ENCODE measurements at regions not wholly inside any gene's neighbourhood (a gene's known extent, or its start where the extent isn't known, plus 50 kb on each side); places are given as distances from the start of the nearest gene placed in this dataset.
"Not testable (repeated sequence)": the region's sequence is repeated elsewhere in the genome, so short reads cannot be mapped to it uniquely, and the experiment has no call there.

DNA sequence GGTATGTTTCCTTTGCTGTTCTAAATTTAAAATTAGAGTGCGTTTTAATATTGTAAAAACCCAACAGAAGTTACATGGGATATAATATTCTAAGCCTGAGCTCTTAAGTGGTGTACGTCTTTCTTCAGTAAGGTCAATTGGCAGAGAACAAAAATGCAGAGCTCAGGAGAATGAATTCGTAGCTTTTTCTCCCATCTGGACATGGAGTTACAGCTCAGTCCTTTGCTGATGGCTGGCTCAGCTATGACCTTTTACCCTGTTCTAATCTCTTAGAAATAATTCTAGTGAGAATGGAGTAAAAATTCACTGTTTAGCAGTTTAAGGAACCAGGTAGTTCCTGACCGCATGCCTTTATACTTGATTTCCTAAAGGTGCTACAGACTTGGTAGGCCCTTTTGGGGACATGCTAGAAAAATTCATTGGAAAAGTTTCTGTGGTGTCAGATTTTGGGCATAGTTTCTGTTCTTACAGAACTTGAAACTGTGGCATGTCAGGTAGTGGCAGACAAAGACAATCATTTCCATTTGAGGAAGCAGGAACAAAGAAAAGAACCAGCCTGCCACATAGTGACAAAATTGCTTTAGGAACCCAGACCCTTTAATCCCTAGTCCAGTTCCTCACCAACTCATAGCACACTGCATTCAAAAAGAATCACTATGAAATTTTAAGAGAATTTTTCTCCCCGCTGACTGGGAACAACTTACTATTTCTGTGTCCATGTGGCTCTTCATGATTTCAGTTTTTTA is 566.8 kb upstream of the ZNF804A start:
- no peak for DNase-seq

DNA sequence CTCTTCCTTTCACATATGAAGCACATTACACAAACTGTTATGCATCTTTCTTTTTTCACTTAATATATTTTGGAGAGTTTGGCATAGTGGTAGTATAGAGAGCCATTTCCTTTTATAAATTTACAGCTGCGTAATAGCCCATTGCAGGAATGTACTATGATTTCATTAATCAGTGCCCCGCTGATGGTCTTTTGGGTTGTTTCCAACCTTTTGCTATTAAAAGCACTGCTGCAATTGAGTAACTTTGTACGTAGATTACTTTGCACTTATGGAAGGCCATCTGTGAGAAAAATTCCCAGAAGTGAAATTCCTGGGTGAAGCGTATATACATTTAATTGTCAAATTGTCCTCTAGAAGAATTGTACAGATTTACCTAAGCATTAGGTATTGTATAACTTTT is 565.3 kb upstream of the ZNF804A start:
- DNase-seq: no peak

DNA sequence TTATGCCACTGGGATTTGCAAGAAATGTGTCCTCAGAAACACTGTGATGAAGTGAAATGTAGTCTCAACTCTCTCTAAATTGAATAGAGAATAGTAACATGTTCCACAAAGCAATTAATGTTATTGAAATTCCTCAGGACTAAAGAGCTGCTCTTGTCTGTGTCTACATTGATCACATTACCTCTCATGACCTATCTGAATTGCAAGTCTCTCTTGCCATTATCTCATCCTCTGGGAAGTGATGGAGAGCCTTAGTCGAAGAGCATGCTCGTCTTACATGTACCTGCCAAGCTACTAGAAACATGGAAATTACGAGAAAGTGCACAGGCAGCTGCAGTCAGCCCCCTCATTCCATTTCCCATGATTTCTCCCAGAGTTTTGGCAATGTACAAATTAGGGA is 561.1 kb upstream of the ZNF804A start:
- DNase-seq: no peak

DNA sequence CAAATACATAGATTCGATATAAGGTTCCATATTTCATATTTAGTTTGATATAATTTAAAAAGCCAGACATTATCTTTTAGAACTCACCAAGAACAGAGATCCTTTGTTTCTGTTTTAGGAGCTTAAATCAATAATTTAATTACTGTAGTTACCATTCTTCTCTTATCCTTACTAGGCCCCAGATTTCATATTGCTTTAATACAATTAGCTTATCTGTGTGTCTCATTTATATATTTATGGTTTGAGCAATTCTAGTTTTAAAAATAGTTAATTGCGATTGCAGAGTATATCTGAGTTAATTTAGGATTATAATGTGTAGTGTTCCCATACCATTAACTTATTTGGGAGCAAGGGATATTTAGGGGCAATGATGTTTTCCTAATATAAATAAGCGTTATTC is 558.8 kb upstream of the ZNF804A start:
- no peak for DNase-seq

DNA sequence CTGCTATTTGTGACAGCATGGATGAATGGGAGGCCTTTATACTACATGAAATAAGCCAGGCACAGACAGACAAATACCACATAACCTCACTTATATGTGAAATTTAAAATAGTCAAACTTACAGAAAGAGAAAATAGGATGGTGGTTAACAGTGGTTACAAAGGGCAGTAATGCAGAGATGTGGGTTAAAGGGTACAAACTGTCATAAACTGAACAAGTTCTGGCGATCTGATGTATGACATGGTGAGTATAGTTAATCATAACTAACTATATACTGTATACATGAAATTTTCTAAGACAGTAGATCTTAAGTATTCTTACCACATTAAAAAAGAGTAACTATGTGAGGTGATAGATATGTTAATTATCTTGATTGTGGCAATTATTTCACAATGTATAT is 558.1 kb upstream of the ZNF804A start:
- DNase-seq: no peak

DNA sequence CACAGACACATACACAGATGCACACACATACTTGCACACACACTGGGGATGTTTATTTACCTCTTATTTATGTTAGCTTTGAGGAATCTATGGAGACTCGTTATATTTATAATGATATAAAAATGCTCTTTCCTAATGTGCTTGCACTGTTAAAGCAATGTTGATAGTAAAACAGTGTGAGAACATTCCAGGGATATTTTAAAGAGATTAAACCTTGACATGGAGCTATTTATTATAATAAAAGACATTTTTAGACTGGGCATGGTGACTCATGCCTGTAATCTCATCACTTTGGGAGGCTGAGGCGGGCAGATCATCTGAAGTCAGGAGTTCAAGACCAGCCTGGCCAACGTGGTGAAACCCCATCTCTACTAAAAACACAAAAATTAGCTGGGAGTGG is 557.3 kb upstream of the ZNF804A start:
- DNase-seq: no peak

DNA sequence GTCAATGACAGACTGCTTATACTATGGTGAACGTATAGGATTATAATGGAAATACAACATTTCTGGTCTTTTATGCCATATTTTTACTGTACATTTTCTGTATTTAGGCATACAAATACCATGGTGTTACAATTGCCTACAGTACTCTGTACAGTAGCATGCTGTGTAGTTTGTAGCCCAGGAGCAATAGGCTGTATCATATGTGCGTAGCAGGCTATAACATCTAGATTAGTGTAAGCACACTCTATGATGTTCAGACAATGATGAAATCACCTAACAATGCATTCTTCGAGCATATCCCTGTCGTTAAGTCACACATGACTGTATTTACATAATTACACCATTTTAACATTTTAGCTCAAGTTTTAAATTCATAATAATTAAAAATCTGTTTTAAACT is 556.6 kb upstream of the ZNF804A start:
- no peak for DNase-seq

DNA sequence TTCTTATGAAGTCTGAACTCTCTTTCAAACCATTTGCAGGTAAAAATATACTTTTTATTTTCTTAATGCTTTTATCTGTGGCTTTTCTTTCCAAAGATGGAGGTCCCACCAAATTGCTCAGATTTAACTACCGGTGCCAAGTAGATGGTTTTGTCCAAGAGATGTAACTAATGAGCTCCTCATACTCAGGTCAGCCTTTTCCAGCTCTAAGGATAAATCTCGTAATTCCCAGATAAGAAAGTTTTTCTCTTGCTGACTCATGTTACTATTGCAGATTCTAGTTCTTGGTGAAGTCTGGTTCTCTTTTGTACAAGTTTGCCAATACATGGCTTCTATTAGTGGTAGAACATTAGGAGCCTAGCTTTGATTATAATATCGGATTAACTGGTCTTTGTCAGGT is 550.8 kb upstream of the ZNF804A start:
- no peak for DNase-seq

DNA sequence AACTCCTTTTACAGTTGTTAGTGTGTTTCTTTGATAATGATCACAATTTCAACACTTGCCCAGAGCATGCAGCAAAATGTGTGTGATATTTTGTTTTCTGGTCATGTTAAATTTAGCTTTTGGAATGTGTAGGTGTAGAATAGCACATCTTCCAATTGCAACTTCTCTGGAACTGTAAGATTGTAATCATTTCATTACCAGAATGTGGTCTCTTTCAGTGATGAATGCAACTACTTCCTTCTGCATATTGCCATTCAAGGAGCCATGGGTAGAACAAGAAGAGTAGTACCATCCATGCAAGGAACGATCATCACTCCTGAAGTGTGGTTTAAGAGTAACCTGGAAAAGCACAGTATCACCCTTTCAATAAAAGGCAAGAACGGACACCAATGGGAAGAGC is 548.8 kb upstream of the ZNF804A start:
- no peak for DNase-seq

DNA sequence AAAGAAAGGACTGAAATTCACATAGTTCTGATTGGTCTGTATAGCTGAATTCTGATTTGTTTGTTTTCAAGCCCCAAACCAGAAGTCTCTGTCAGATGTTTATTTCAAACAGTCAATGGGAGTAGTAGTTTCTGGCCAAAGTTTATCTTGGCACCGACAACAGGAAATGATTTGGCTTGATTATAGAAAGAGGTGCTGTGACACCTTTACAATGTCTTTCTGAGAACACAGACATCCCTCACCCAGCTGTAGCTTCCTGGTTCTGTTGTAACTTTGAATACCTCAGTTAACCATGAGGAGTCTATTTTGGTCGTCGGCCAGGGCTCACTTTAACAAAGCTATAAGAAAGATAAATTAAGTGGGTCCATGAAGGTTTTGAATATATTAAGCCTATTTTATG is 545.0 kb upstream of the ZNF804A start:
- DNase-seq: no peak

DNA sequence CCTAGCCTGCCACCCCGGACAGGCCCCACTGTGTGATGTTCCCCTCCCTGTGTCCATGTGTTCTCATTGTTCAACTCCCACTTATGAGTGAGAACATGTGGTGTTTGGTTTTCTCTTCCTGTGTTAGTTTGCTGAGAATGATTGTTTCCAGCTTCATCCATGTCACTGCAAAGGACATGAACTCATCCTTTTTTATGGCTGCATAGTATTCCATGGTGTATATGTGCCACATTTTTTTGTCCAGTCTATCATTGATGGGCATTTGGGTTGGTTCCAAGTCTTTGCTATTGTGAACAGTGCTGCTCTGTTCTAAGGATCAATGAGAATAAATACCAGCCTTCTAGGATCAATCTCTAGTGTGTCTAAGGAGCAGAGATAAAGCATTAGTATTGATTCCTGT is 543.9 kb upstream of the ZNF804A start:
- DNase-seq: not testable (repeated sequence)

DNA sequence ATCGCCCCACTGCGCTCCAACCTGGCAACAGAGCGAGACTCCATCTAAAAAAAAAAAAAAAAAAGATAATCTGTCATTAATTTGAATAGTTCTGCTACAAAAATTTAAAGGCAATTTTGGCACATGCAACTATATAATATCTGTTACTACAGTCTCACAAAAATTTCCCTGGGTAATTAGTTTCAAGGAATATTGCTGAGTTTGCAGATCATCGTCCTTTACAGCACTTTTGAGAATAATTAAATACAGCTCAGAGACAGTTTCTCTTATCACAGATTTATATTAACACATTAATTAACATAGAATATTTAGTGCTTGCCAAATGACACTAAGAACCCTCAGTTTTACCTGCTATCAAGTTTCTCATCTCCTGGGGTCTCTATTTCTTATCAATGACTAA is 540.4 kb upstream of the ZNF804A start:
- DNase-seq: no peak

DNA sequence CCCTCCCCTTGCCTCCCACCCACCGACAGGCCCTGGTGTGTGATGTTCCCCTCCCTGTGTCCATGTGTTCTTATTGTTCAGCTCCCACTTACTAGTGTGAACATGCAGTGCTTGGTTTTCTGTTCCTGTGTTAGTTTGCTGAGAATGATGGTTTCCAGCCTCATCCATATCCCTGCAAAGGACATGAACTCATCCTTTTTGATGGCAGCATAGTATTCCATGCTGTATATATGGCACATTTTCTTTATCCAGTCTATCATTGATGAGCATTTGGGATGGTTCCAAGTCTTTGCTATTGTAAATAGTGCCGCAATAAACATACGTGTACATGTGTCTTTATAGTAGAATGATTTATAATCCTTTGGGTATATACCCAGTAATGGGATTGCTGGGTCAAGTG is 538.1 kb upstream of the ZNF804A start:
- not testable (repeated sequence) for DNase-seq

DNA sequence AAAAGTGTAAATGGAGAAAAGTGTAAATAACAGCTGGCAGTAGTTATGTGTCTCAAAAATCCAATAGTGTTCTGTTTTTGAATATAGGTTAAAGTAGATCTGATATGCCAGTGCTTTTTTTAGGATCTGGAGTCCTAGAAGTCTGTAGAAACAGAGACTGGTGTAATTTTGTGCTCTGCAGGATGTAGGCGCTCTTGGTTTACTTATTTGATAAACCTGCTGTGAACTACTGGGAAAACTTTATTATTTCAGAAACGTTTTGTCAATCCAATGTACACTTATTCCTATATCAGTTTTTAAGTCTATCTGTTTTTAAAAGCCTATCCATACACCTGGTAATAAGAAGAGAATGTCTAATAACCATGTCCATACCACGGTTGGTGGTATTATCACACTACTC is 530.8 kb upstream of the ZNF804A start:
- DNase-seq: no peak

DNA sequence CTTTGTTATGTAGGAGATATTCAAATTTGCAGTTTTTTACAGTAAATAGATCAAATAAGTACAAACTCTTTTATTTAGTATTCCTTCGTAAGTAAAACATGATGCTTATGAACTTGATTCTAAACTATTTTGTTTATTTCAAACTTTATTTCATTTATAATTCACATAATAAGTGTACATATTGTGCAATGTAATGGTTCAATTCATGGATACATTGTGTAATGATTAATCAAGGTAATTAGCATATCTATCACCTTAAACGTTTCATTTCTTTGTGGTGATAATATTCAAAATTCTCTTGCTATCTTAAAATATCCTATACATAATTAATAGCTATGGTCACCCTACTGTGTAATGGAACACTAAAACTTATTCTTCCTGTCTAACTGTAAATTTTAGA is 525.9 kb upstream of the ZNF804A start:
- no peak for DNase-seq

DNA sequence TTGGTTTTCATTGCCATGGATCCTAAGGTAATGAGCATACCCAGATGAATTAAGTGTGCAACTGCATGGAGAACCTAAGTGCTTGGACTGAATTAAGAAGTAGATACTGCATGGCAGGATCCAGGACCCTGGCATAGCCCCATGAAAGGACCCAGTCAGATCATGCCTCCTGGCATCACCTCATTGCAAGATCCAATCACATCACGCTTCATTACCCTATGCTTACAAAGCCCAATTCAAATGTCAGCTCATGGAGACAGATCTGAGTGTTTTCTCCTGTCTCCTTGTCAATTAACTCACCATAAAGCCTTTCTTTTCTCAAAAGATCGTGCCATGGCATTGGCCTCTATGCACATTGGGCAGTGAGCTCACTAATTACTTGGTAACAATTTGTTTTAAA is 519.8 kb upstream of the ZNF804A start:
- DNase-seq: no peak

DNA sequence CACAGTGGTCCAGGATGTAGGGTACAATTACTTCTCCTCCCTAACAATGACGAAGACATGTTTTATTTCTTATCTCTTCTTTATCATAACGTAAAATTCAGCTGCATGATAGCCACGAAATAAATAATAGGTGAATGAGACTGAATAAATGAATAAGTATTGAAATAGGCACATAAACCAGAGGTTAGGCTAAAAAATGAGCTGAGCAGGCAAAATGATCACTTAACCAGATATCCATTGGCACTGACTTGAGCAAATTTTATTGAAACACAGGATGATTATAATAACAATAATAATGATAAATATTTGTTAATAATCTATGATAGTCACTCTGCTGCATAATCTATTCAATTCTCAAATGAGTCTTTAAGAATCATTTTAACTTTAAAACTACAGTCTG is 506.9 kb upstream of the ZNF804A start:
- DNase-seq: no peak

DNA sequence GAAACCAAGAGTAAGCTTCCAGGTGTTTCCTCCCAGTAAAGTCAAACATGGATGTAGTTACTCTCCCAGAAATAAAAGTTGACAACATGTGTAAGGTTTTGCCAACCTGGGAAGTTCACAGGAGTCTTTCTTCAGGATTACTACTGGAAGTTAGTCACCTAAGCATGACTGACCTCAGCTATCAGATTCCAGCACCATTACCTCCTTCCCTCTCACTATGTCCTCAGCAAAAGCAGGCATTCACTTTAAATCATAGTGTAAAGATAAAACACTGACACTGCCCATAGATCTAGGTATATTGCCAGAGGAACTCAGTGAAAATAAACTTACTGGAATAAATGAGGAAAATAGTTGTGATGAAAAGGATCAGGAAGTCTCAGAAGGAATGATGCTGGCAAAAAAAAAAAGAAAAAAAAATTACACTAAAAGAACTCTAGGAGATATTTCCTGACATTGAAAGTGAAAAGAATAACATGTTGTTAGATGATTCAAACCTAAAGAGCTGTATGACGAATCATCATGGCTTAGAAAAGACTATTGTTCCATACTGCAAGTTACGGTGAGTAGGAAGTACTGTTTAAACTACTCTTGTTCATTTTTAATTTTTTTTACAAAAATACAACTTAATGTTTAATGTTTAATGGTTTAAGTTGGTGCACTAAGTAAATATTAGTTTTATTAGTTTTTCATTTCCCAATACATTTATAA is 484.5 kb upstream of the ZNF804A start:
- DNase-seq: no peak

DNA sequence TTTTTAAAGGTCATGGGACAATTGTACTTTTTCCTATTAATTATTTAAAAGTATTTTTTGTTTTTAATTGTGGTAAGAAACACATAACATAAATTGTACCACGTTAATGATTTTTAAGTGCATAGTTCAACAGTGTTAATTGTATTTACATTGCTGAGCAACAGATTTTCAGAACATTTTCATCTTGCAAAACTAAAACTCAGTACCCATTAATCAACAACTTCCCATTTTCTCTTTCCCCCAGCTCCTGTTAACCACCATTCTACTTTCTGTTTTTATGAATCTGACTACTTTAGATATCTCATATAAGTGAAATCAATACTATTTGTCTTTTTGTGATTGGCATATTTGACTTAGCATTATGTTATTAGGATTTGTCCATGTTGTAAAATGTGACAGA is 483.9 kb upstream of the ZNF804A start:
- no peak for DNase-seq

DNA sequence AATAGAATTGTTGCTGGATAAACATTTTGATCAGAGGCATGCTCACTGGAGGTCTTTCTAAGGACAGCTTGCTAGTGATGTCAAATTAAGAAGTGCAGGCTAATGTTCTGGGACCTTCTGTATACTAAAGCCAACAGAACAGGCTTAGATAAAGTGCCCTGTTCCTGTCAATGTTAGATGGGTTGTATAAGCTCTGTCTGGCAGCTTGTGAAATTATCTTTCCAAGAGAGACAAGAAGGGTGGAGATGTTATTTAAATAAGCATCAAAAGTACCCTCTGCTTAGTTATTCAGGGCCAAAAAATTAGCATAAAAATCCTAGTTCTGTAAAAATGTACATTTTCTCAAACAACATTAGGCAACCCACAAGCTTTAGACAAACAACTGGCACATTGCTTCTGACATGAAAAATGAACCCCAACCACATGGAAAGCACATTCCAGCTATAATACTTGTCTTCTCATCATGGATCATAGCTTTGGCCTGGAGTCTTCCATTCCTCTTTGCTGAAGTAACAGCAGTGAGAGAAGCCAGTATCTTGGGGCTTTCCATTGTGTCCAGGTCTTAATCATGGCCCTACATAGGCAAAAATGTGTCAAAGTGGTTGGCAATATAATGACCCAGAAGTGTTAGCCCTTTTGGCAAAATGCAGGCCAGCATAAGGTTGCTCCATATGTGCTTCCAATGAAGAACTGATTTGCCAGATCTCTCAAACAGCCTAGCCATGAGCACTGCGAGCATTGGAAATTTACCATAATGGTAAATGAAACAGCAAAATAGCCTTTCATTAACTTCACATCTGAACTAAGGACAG is 478.1 kb upstream of the ZNF804A start:
- DNase-seq: no peak

DNA sequence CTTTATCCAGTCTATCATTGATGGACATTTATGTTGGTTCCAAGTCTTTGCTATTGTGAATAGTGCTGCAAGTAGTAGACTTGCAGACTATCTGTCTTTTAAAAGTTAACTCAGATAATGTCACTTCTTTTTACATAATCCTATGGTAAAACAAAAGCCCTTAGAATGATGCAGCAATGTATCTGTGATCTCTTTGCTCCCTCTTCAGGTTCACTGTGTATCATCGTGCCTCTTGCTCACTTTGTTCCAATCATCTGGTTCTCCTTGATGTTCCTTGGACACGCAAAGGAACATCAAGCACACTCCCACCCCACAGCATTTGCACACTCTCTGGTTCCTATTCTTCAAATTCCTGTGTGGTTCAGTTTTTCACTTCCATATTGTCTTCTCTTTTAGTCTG is 472.5 kb upstream of the ZNF804A start:
- DNase-seq: no peak

DNA sequence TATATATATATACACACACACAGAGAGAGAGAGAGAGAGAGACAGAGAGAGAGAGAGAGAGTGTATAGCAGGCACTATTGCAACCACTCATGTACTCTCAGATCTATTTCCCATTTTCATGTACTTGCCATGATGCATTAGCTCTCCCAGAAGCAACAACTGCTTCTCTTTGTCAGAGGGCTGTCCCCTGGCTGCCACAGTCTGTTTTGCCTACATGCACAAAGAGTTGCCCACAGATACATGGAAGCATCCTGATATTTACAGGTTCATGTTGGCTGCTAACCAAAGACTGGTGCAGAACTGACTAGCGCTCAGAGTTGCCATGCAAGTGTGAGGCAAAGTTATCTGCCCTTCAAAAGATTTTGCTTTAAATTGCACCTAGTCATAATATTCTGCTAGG is 469.3 kb upstream of the ZNF804A start:
- DNase-seq: no peak

DNA sequence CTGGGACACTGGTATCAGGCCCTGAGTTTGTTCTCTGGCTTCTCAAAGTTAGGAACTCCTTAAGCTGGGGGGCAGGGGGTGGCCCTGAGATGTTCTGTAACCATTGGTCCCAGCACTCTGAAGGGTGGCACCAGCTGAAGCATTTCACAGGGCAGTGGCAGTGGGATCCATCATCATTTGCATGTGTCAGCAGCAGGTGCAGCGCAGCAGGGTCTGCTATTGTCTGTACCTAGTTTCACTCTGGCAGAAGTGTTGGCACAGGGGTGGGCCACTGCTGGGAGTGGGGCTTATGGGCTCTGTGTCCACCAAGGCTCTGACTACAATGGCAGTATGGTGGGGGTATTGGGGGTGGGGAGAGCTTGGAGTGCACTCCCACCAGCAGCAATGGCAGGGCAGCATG is 460.4 kb upstream of the ZNF804A start:
- DNase-seq: no peak

DNA sequence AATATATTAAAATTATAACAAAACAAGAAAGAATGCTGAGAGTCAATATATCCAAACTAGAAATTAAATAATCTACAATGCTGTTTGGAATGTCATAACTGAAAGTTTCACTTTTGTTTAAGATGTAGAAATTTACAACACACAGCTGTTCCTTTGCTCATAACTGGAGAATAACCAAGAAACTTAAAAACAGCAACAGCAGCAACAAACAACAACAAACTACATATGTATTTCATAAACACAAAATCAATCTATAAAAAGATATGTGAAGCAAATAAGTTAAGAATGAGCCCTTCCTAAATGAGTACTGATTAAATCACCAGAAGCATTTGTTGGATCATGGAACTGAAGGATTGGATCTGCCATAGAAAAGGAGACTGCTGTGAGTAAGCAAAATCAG is 456.5 kb upstream of the ZNF804A start:
- DNase-seq: no peak

Data from NCI-H1417 treated with DMSO at 0.1 percent for 48 hours (cell line).